H9 (cell line): ENCODE measurements at regions not wholly inside any gene's neighbourhood (a gene's known extent, or its start where the extent isn't known, plus 50 kb on each side); places are given as distances from the start of the nearest gene placed in this dataset.

Experiments
- DNase-seq: peaks from one replicate; pipeline ENCODE4 v3.0.0-alpha.2; 2017
- H2AFZ ChIP-seq: one replicate; pipeline ENCODE4 v1.6.1; 2013; ENCODE audit warnings: mild to moderate bottlenecking, low read length, control low read depth, moderate library complexity
- H2AK5ac ChIP-seq: 2 replicates; pipeline ENCODE4 v1.6.1; 2013; ENCODE audit warnings: low read length, control low read depth, mixed read lengths; ENCODE audit not compliant: insufficient read length
- H2BK120ac ChIP-seq: one replicate; pipeline ENCODE4 v1.6.1; 2013; ENCODE audit warnings: low read depth, mild to moderate bottlenecking, low read length, control low read depth, inconsistent platforms; ENCODE audit not compliant: poor library complexity, severe bottlenecking
- H2BK12ac ChIP-seq: 2 replicates; pipeline ENCODE4 v1.6.1; 2013; ENCODE audit warnings: low read length, control low read depth, mixed read lengths, low read depth; ENCODE audit not compliant: insufficient read length
- H2BK15ac ChIP-seq: 2 replicates; pipeline ENCODE4 v1.6.1; 2013; ENCODE audit warnings: low read depth, low read length, control low read depth
- H2BK20ac ChIP-seq: one replicate; pipeline ENCODE4 v1.6.1; 2013; ENCODE audit warnings: low read depth, mild to moderate bottlenecking, low read length, control low read depth, inconsistent platforms; ENCODE audit not compliant: poor library complexity, severe bottlenecking
- H2BK5ac ChIP-seq: 2 replicates; pipeline ENCODE4 v1.6.1; 2013; ENCODE audit warnings: low read length, control low read depth, mixed read lengths; ENCODE audit not compliant: insufficient read length
- H3K14ac ChIP-seq: 2 replicates; pipeline ENCODE4 v1.6.1; 2013; ENCODE audit warnings: low read length, control low read depth; ENCODE audit not compliant: insufficient read depth
- H3K18ac ChIP-seq: 2 replicates; pipeline ENCODE4 v1.6.1; 2013; ENCODE audit warnings: low read depth, mild to moderate bottlenecking, mixed read lengths, low read length, control low read depth; ENCODE audit not compliant: insufficient read length
- H3K23ac ChIP-seq: 2 replicates; pipeline ENCODE4 v1.6.1; 2013; ENCODE audit warnings: low read length, control low read depth, mixed read lengths, low read depth; ENCODE audit not compliant: insufficient read length
- H3K23me2 ChIP-seq: 2 replicates; pipeline ENCODE4 v1.6.1; 2013; ENCODE audit warnings: low read depth, mild to moderate bottlenecking, mixed read lengths, low read length, control low read depth; ENCODE audit not compliant: insufficient read length, poor library complexity, severe bottlenecking
- H3K27ac ChIP-seq: 2 replicates; pipeline ENCODE4 v1.5.1; 2013; ENCODE audit warnings: low read length, control low read depth, mixed read lengths, low read depth; ENCODE audit not compliant: insufficient read length
- H3K27me3 ChIP-seq: 2 replicates; pipeline ENCODE4 v1.6.1; 2013; ENCODE audit warnings: low read length, control low read depth, inconsistent platforms; ENCODE audit not compliant: insufficient read depth
- H3K4ac ChIP-seq: 2 replicates; pipeline ENCODE4 v1.6.1; 2013; ENCODE audit warnings: low read depth, mild to moderate bottlenecking, control low read depth, inconsistent platforms, low read length, moderate library complexity
- H3K4me1 ChIP-seq: 2 replicates; pipeline ENCODE4 v1.6.1; 2013; ENCODE audit warnings: low read length, control low read depth, inconsistent platforms; ENCODE audit not compliant: insufficient read depth
- H3K4me2 ChIP-seq: 2 replicates; pipeline ENCODE4 v1.6.1; 2013; ENCODE audit warnings: low read length, control low read depth, mixed read lengths; ENCODE audit not compliant: insufficient read length, insufficient read depth
- H3K56ac ChIP-seq: 2 replicates; pipeline ENCODE4 v1.6.1; 2013; ENCODE audit warnings: low read depth, mild to moderate bottlenecking, mixed read lengths, low read length, control low read depth; ENCODE audit not compliant: insufficient read length
- H3K79me1 ChIP-seq: 2 replicates; pipeline ENCODE4 v1.6.1; 2013; ENCODE audit warnings: low read depth, mild to moderate bottlenecking, moderate library complexity, low read length, control low read depth, inconsistent platforms; ENCODE audit not compliant: insufficient read depth, poor library complexity, severe bottlenecking
- H3K79me2 ChIP-seq: 2 replicates; pipeline ENCODE4 v1.6.1; 2013; ENCODE audit warnings: low read length, control low read depth, inconsistent platforms; ENCODE audit not compliant: insufficient read depth
- H3K9ac ChIP-seq: 2 replicates; pipeline ENCODE4 v1.6.1; 2013; ENCODE audit warnings: low read length, control low read depth, mixed read lengths; ENCODE audit not compliant: insufficient read length; ENCODE audit errors: extremely low read depth
- H3K9me3 ChIP-seq: one replicate; pipeline ENCODE4 v1.6.1; 2013; ENCODE audit warnings: low read depth, low read length, inconsistent platforms; ENCODE audit not compliant: control insufficient read depth
- H3T11ph ChIP-seq: one replicate; pipeline ENCODE4 v1.6.1; 2013; ENCODE audit warnings: mild to moderate bottlenecking, low read length, control low read depth, inconsistent platforms
- H4K20me1 ChIP-seq: one replicate; pipeline ENCODE4 v1.6.1; 2013; ENCODE audit not compliant: control insufficient read depth, insufficient read length, insufficient read depth
- H4K5ac ChIP-seq: 2 replicates; pipeline ENCODE4 v1.6.1; 2013; ENCODE audit warnings: low read depth, mild to moderate bottlenecking, mixed read lengths, low read length, control low read depth; ENCODE audit not compliant: insufficient read length
- H4K8ac ChIP-seq: replicated peaks from 2 replicates; pipeline ENCODE4 v1.6.1; 2013; ENCODE audit warnings: low read length, control low read depth, mixed read lengths, low read depth; ENCODE audit not compliant: insufficient read length
- H4K91ac ChIP-seq: 2 replicates; pipeline ENCODE4 v1.6.1; 2013; ENCODE audit warnings: low read depth, mild to moderate bottlenecking, moderate library complexity, mixed read lengths, low read length, control low read depth; ENCODE audit not compliant: insufficient read length
- H3K27ac Mint-ChIP-seq, 3 experiments: 2 replicates in 2 of 3; 3 replicates in 1 of 3; pipeline ENCODE4 v1.8.0; 2020 to 2021; ENCODE audit warnings: mixed read lengths in 3 of 3, mild to moderate bottlenecking in 1 of 3, moderate library complexity in 1 of 3
- H3K27me3 Mint-ChIP-seq: 2 replicates; pipeline ENCODE4 v1.8.0; 2021; ENCODE audit warnings: low read depth, mild to moderate bottlenecking, moderate library complexity, mixed read lengths
- H3K36me3 Mint-ChIP-seq, 3 experiments: 2 replicates in 2 of 3; 3 replicates in 1 of 3; pipeline ENCODE4 v1.8.0; 2020 to 2021; ENCODE audit warnings: low read depth in 3 of 3, mixed read lengths in 3 of 3; ENCODE audit not compliant: insufficient read depth in 1 of 3
- H3K4me1 Mint-ChIP-seq, 2 experiments: 2 replicates each; pipeline ENCODE4 v1.8.0; 2020; ENCODE audit warnings: mixed read lengths in 2 of 2
- H3K4me3 Mint-ChIP-seq, 2 experiments: 2 replicates in 1 of 2; 3 replicates in 1 of 2; pipeline ENCODE4 v1.8.0; 2020 to 2021; ENCODE audit warnings: mild to moderate bottlenecking in 2 of 2, mixed read lengths in 2 of 2, moderate library complexity in 1 of 2
- H3K9me3 Mint-ChIP-seq, 2 experiments: 2 replicates in 1 of 2; 3 replicates in 1 of 2; pipeline ENCODE4 v1.8.0; 2020; ENCODE audit warnings: mild to moderate bottlenecking in 2 of 2, mixed read lengths in 2 of 2, moderate library complexity in 1 of 2
- WGBS: extraction: QIAGEN DNeasy Blood & Tissue Kit; methylation state at CpG from one replicate; pipeline ENCODE4 v1.1.7; 2013; ENCODE audit warnings: missing lambda C conversion rate, low lambda C conversion rate, mixed read lengths; ENCODE audit not compliant: insufficient read length; ENCODE audit errors: extremely low coverage; 5-methylcytosine and 5-hydroxymethylcytosine counted together
- TF ChIP-seq, protein P1 (sequence below): fragments of 200-600 bp; sonication (generic); conservative IDR thresholded peaks from 3 replicates; pipeline ENCODE4 v1.8.0; 2021; ENCODE audit warnings: antibody characterized with exemption, mild to moderate bottlenecking

DNA sequence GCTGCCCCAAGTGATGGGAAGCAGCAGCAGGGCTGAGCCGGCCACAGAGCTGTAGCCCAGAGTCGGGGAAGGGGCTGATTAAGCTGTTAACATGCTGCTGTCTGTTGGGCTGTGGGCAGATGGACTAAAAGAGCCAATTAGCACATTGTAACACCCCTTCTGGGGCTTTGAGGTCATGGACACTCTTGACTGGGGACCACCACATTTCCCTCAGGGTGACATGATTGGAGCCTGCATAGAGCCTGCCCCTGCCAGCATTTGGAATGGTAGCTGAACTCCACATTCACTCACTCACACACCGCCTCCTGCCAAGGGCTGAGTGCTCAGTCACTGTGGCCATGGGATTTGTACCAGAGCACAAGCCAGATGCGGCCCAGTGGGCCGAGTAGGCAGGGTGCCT, 646.9 kb downstream of the FAT4 start:
- H3K9ac ChIP-seq = no peak overlapping the region
- no peak overlapping the region for H2AFZ ChIP-seq
- Mint-ChIP-seq H3K36me3 (no peaks in the 10 kb centered on the region), H3K27ac (no peak overlapping the region; a peak in 1 of 7 replicates), H3K9me3 (no peaks in the 10 kb centered on the region), H3K4me3 (no peak overlapping the region), H3K4me1 (no peaks in the 10 kb centered on the region), H3K27me3 (no peaks in the 10 kb centered on the region)
- DNase-seq = no peak
- TF ChIP-seq, protein P1, sequence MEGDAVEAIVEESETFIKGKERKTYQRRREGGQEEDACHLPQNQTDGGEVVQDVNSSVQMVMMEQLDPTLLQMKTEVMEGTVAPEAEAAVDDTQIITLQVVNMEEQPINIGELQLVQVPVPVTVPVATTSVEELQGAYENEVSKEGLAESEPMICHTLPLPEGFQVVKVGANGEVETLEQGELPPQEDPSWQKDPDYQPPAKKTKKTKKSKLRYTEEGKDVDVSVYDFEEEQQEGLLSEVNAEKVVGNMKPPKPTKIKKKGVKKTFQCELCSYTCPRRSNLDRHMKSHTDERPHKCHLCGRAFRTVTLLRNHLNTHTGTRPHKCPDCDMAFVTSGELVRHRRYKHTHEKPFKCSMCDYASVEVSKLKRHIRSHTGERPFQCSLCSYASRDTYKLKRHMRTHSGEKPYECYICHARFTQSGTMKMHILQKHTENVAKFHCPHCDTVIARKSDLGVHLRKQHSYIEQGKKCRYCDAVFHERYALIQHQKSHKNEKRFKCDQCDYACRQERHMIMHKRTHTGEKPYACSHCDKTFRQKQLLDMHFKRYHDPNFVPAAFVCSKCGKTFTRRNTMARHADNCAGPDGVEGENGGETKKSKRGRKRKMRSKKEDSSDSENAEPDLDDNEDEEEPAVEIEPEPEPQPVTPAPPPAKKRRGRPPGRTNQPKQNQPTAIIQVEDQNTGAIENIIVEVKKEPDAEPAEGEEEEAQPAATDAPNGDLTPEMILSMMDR = no peak
- no peak overlapping the region for H3K56ac ChIP-seq
- no peak overlapping the region for H3K4me2 ChIP-seq
- H3K27me3 ChIP-seq = no peaks in the 10 kb centered on the region
- no peak overlapping the region for H3K18ac ChIP-seq
- H4K91ac ChIP-seq = no peak overlapping the region
- H4K5ac ChIP-seq = no peak overlapping the region
- no peak overlapping the region for H3K23ac ChIP-seq
- H3K79me2 ChIP-seq = no peaks in the 10 kb centered on the region
- H2AK5ac ChIP-seq = no peak overlapping the region
- H3T11ph ChIP-seq = no peak overlapping the region
- no peak overlapping the region for H2BK20ac ChIP-seq
- H3K14ac ChIP-seq = no peak overlapping the region
- no peak overlapping the region for H3K27ac ChIP-seq
- no peak overlapping the region for H2BK5ac ChIP-seq
- no peak overlapping the region for H3K4ac ChIP-seq
- H3K4me1 ChIP-seq = no peaks in the 10 kb centered on the region
- H3K23me2 ChIP-seq = no peaks in the 10 kb centered on the region
- H4K20me1 ChIP-seq = no peaks in the 10 kb centered on the region
- no CpG with 5 or more reads among the region's 5 CpGs for WGBS
- H2BK120ac ChIP-seq = no peak overlapping the region
- H2BK12ac ChIP-seq = no peak overlapping the region
- no peak overlapping the region for H4K8ac ChIP-seq
- no peaks in the 10 kb centered on the region for H3K9me3 ChIP-seq
- H3K79me1 ChIP-seq = no peaks in the 10 kb centered on the region
- H2BK15ac ChIP-seq = no peak overlapping the region
